GM23338 (cell line): ENCODE measurements at regions not wholly inside any gene's neighbourhood (a gene's known extent, or its start where the extent isn't known, plus 50 kb on each side); places are given as distances from the start of the nearest gene placed in this dataset.

Experiments used
- EZH2 ChIP-seq: fragments of 200-600 bp; sonication (generic); IDR thresholded peaks from one replicate; pipeline ENCODE4 v1.8.0; 2017; ENCODE audit warnings: antibody characterized with exemption, mild to moderate bottlenecking, low read depth; ENCODE audit not compliant: unreplicated experiment
- EZH2phosphoT487 ChIP-seq: fragments of 200-600 bp; sonication (generic); IDR thresholded peaks from one replicate; pipeline ENCODE4 v1.8.1; 2018; ENCODE audit warnings: antibody characterized with exemption; ENCODE audit not compliant: unreplicated experiment
- POLR2AphosphoS5 ChIP-seq: IDR thresholded peaks from 2 replicates; pipeline ENCODE4 v1.6.1; 2016; ENCODE audit warnings: antibody characterized with exemption, low read depth
- ZNF114 ChIP-seq: fragments of 250-450 bp; sonication (Bioruptor Pico); IDR thresholded peaks from 2 replicates; pipeline ENCODE4 v1.5.0; 2020; ENCODE audit warnings: mild to moderate bottlenecking, moderate library complexity
- ZNF331 ChIP-seq: fragments of 250-450 bp; sonication (Bioruptor Pico); IDR thresholded peaks from 2 replicates; pipeline ENCODE4 v1.5.0; 2020; ENCODE audit warnings: low read depth, mild to moderate bottlenecking, moderate library complexity
- TF ChIP-seq, protein P1 (sequence below), 2 experiments: fragments of 200-600 bp in 1 of 2; sonication (generic) in 1 of 2; conservative IDR thresholded peaks; 2 replicates each; pipeline versions ENCODE4 v1.5.1 to v1.6.1; 2016 to 2017; ENCODE audit warnings: antibody characterized with exemption in 2 of 2, low read depth in 2 of 2, mild to moderate bottlenecking in 2 of 2, moderate library complexity in 1 of 2
- TF ChIP-seq, protein P2 (sequence below): IDR thresholded peaks from one replicate; pipeline ENCODE4 v1.6.1; 2018; ENCODE audit warnings: antibody characterized with exemption; ENCODE audit not compliant: unreplicated experiment
- TF ChIP-seq, protein P3 (sequence below): fragments of 250-450 bp; sonication (Bioruptor Pico); IDR thresholded peaks from 2 replicates; pipeline ENCODE4 v1.5.0; 2020; ENCODE audit warnings: mild to moderate bottlenecking, moderate library complexity

DNA sequence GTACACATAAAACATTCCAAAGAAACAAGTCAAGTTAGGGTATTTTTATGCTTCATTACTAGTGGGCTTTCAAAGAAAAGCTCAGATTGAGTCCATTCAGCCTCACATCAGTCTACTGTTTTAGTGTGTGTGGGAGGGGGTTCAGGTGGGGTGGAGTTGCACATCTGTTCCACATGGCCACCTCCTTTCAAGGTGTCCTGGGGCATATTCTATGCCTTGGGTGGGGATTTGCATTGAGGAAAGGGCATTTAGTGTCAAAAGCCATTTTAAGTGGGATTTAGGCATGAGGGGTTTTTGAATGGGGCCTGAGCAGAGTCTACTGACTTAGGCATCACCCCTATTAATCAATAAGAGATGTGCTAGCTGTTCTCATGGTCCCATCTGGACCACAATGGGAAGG, 983.1 kb downstream of the TLE4 start:
- TF ChIP-seq, protein P1, sequence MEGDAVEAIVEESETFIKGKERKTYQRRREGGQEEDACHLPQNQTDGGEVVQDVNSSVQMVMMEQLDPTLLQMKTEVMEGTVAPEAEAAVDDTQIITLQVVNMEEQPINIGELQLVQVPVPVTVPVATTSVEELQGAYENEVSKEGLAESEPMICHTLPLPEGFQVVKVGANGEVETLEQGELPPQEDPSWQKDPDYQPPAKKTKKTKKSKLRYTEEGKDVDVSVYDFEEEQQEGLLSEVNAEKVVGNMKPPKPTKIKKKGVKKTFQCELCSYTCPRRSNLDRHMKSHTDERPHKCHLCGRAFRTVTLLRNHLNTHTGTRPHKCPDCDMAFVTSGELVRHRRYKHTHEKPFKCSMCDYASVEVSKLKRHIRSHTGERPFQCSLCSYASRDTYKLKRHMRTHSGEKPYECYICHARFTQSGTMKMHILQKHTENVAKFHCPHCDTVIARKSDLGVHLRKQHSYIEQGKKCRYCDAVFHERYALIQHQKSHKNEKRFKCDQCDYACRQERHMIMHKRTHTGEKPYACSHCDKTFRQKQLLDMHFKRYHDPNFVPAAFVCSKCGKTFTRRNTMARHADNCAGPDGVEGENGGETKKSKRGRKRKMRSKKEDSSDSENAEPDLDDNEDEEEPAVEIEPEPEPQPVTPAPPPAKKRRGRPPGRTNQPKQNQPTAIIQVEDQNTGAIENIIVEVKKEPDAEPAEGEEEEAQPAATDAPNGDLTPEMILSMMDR (conservative IDR thresholded peaks at IDR 0.05; ENCODE audit: low read depth in 2 of 2) = no peak
- TF ChIP-seq POLR2AphosphoS5 = no peak
- no peak for TF ChIP-seq EZH2
- TF ChIP-seq, protein P2, sequence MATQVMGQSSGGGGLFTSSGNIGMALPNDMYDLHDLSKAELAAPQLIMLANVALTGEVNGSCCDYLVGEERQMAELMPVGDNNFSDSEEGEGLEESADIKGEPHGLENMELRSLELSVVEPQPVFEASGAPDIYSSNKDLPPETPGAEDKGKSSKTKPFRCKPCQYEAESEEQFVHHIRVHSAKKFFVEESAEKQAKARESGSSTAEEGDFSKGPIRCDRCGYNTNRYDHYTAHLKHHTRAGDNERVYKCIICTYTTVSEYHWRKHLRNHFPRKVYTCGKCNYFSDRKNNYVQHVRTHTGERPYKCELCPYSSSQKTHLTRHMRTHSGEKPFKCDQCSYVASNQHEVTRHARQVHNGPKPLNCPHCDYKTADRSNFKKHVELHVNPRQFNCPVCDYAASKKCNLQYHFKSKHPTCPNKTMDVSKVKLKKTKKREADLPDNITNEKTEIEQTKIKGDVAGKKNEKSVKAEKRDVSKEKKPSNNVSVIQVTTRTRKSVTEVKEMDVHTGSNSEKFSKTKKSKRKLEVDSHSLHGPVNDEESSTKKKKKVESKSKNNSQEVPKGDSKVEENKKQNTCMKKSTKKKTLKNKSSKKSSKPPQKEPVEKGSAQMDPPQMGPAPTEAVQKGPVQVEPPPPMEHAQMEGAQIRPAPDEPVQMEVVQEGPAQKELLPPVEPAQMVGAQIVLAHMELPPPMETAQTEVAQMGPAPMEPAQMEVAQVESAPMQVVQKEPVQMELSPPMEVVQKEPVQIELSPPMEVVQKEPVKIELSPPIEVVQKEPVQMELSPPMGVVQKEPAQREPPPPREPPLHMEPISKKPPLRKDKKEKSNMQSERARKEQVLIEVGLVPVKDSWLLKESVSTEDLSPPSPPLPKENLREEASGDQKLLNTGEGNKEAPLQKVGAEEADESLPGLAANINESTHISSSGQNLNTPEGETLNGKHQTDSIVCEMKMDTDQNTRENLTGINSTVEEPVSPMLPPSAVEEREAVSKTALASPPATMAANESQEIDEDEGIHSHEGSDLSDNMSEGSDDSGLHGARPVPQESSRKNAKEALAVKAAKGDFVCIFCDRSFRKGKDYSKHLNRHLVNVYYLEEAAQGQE = no peak
- no peak for TF ChIP-seq ZNF331
- TF ChIP-seq EZH2phosphoT487 = no peak
- TF ChIP-seq ZNF114 (CRISPR knock-in tag) = no peak
- TF ChIP-seq, protein P3, sequence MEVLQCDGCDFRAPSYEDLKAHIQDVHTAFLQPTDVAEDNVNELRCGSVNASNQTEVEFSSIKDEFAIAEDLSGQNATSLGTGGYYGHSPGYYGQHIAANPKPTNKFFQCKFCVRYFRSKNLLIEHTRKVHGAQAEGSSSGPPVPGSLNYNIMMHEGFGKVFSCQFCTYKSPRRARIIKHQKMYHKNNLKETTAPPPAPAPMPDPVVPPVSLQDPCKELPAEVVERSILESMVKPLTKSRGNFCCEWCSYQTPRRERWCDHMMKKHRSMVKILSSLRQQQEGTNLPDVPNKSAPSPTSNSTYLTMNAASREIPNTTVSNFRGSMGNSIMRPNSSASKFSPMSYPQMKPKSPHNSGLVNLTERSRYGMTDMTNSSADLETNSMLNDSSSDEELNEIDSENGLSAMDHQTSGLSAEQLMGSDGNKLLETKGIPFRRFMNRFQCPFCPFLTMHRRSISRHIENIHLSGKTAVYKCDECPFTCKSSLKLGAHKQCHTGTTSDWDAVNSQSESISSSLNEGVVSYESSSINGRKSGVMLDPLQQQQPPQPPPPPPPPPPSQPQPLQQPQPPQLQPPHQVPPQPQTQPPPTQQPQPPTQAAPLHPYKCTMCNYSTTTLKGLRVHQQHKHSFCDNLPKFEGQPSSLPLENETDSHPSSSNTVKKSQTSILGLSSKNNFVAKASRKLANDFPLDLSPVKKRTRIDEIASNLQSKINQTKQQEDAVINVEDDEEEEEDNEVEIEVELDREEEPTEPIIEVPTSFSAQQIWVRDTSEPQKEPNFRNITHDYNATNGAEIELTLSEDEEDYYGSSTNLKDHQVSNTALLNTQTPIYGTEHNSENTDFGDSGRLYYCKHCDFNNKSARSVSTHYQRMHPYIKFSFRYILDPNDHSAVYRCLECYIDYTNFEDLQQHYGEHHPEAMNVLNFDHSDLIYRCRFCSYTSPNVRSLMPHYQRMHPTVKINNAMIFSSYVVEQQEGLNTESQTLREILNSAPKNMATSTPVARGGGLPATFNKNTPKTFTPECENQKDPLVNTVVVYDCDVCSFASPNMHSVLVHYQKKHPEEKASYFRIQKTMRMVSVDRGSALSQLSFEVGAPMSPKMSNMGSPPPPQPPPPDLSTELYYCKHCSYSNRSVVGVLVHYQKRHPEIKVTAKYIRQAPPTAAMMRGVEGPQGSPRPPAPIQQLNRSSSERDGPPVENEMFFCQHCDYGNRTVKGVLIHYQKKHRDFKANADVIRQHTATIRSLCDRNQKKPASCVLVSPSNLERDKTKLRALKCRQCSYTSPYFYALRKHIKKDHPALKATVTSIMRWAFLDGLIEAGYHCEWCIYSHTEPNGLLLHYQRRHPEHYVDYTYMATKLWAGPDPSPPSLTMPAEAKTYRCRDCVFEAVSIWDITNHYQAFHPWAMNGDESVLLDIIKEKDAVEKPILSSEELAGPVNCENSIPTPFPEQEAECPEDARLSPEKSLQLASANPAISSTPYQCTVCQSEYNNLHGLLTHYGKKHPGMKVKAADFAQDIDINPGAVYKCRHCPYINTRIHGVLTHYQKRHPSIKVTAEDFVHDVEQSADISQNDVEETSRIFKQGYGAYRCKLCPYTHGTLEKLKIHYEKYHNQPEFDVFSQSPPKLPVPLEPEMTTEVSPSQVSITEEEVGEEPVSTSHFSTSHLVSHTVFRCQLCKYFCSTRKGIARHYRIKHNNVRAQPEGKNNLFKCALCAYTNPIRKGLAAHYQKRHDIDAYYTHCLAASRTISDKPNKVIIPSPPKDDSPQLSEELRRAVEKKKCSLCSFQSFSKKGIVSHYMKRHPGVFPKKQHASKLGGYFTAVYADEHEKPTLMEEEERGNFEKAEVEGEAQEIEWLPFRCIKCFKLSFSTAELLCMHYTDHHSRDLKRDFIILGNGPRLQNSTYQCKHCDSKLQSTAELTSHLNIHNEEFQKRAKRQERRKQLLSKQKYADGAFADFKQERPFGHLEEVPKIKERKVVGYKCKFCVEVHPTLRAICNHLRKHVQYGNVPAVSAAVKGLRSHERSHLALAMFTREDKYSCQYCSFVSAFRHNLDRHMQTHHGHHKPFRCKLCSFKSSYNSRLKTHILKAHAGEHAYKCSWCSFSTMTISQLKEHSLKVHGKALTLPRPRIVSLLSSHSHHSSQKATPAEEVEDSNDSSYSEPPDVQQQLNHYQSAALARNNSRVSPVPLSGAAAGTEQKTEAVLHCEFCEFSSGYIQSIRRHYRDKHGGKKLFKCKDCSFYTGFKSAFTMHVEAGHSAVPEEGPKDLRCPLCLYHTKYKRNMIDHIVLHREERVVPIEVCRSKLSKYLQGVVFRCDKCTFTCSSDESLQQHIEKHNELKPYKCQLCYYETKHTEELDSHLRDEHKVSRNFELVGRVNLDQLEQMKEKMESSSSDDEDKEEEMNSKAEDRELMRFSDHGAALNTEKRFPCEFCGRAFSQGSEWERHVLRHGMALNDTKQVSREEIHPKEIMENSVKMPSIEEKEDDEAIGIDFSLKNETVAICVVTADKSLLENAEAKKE = no peak
